ENCODE measurements at regions not wholly inside any gene's neighbourhood (a gene's known extent, or its start where the extent isn't known, plus 50 kb on each side); places are given as distances from the start of the nearest gene placed in this dataset.

- H3K4me3 ChIP-seq (ENCODE audit: low read length), result no peak overlapping the region
Observed at GRCh38 chr10:29881336-29881771, 178.0 kb downstream of the JCAD start.

GRCh38 chr10:29880856-29881255, 178.5 kb downstream of the JCAD start:
- TF ChIP-seq ZNF274 (IDR thresholded peaks at IDR 0.05; ENCODE audit: low read depth, low read length), result no peak
- H3K4me3 ChIP-seq (ENCODE audit: low read length), result no peak overlapping the region

More at GRCh38 chr10:29881336-29881771, 178.0 kb downstream of the JCAD start:
- TF ChIP-seq ZNF274 (IDR thresholded peaks at IDR 0.05; ENCODE audit: low read depth, low read length), result no peak

- TF ChIP-seq ZNF274 (IDR thresholded peaks at IDR 0.05; ENCODE audit: low read depth, low read length), result no peak
Observed at GRCh38 chr10:29879862-29880261, 179.5 kb downstream of the JCAD start.

GRCh38 chr10:29878492-29878891, 180.9 kb downstream of the JCAD start:
- no peak overlapping the region for H3K4me3 ChIP-seq (ENCODE audit: low read length)
- TF ChIP-seq ZNF274 (IDR thresholded peaks at IDR 0.05; ENCODE audit: low read depth, low read length), result no peak

More at GRCh38 chr10:29879862-29880261, 179.5 kb downstream of the JCAD start:
- H3K4me3 ChIP-seq (ENCODE audit: low read length), result no peak overlapping the region

GRCh38 chr10:29877793-29878491, 181.4 kb downstream of the JCAD start:
- TF ChIP-seq ZNF274 (IDR thresholded peaks at IDR 0.05; ENCODE audit: low read depth, low read length), result no peak
- no peak overlapping the region for H3K4me3 ChIP-seq (ENCODE audit: low read length)

GRCh38 chr10:29876008-29876555, 183.3 kb downstream of the JCAD start:
- H3K4me3 ChIP-seq (ENCODE audit: low read length), result no peak overlapping the region
- no peak for TF ChIP-seq ZNF274 (IDR thresholded peaks at IDR 0.05; ENCODE audit: low read depth, low read length)

GRCh38 chr10:29874606-29875269, 184.6 kb downstream of the JCAD start:
- TF ChIP-seq ZNF274 (IDR thresholded peaks at IDR 0.05; ENCODE audit: low read depth, low read length), result no peak
- H3K4me3 ChIP-seq (ENCODE audit: low read length), result no peak overlapping the region

- no peak for TF ChIP-seq ZNF274 (IDR thresholded peaks at IDR 0.05; ENCODE audit: low read depth, low read length)
- H3K4me3 ChIP-seq (ENCODE audit: low read length), result no peak overlapping the region
Observed at GRCh38 chr10:29873941-29874484, 185.4 kb downstream of the JCAD start.

GRCh38 chr10:29870522-29871044, 188.8 kb downstream of the JCAD start:
- TF ChIP-seq ZNF274 (IDR thresholded peaks at IDR 0.05; ENCODE audit: low read depth, low read length), result no peak

GRCh38 chr10:29869593-29869992, 189.8 kb downstream of the JCAD start:
- no peak for TF ChIP-seq ZNF274 (IDR thresholded peaks at IDR 0.05; ENCODE audit: low read depth, low read length)
- H3K4me3 ChIP-seq (ENCODE audit: low read length), result no peak overlapping the region

More at GRCh38 chr10:29870522-29871044, 188.8 kb downstream of the JCAD start:
- no peak overlapping the region for H3K4me3 ChIP-seq (ENCODE audit: low read length)

- no peak for TF ChIP-seq ZNF274 (IDR thresholded peaks at IDR 0.05; ENCODE audit: low read depth, low read length)
- no peak overlapping the region for H3K4me3 ChIP-seq (ENCODE audit: low read length)
Observed at GRCh38 chr10:29866356-29866755, 193.0 kb downstream of the JCAD start.

- no peak for TF ChIP-seq ZNF274 (IDR thresholded peaks at IDR 0.05; ENCODE audit: low read depth, low read length)
- H3K4me3 ChIP-seq (ENCODE audit: low read length), result no peak overlapping the region
Observed at GRCh38 chr10:29865700-29866355, 193.6 kb downstream of the JCAD start.

GRCh38 chr10:29862923-29863614, 196.3 kb downstream of the JCAD start:
- TF ChIP-seq ZNF274 (IDR thresholded peaks at IDR 0.05; ENCODE audit: low read depth, low read length), result no peak
- no peak overlapping the region for H3K4me3 ChIP-seq (ENCODE audit: low read length)

All from GM08714 (cell line).